GM19328 (cell line): ENCODE measurements at regions not wholly inside any gene's neighbourhood (a gene's known extent, or its start where the extent isn't known, plus 50 kb on each side); places are given as distances from the start of the nearest gene placed in this dataset.

Experiments used
- ATAC-seq: cut with Tn5 transposase; IDR thresholded peaks from one replicate; pipeline ENCODE4 v1.9.1; 2021; ENCODE audit warnings: mild to moderate bottlenecking, moderate library complexity; ENCODE audit not compliant: unreplicated experiment

DNA sequence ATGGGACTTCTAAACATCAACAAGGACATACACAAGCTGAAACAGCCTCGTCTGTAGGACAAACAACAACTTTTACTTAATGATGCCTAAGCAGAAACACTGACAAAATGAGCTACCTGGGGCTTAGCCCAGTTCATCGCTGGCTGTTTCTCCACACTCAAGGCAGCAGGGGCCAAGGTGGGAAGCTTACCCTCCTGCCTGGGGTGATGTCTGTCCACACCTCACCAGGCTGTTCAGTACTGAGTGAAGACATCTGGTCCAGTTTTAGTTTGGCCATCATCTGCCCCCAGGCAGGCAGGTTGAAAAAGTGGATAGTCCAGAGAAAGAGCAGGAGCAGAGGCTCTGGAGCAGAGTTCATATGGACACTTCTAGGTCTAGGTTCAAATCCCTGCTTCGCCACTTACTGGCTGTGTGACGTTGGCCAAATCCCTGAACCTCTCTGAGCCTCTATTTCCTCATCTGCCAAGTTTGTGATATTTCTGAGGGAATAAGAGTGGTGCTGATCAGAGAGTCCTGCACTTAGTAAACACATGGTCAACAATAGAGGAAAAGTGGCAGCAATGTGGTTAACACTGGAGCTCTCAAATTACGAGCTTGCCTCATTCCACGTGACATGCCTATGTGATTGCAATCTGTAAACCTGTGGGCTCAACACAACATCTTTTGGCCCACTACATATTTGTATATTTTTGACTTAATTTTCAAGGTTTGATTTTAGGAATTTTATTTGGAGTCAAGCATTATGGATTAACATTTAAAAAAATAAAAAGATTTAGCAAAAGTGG, 720.1 kb upstream of the TMEM132C start:
- ATAC-seq = no peak

DNA sequence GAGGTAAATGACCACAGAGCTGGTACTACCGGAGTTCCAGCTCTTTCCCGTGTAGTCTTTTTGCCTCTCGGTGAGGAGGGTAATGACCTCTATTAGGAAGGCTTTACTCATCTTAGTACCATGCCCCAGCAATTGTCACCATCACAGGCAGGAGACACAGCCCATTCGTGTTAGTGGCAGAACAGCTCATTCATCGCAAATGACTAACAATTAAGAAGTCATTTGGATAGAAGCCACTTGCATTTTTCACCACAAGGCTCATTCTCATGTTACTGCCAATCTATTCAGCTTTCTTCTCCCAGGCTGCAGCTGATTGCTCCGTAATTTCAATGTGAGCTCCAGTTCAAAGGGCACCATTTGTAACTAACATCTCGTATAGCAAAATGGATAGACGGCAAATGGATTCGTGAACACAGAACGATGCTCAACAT, 718.8 kb upstream of the TMEM132C start:
- ATAC-seq = no peak

DNA sequence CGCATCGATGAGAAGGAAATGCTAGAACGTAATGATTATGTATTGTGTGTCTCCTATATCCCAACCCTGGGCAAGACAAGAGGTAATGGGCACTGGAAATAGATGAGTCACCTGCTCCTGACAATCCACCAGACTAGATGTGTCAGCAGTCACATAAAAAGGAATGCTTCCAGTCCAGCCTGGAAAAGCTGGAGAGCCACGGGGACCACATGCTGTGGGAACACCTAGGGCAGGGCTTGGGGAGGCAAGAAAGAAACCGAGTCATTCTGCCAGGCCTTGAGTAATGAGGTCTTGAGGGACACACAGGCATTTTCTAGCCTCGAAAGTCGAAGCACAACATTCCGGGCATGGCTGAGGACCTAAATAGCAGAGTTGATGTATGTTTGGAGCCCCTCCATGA, 716.7 kb upstream of the TMEM132C start:
- no peak for ATAC-seq

DNA sequence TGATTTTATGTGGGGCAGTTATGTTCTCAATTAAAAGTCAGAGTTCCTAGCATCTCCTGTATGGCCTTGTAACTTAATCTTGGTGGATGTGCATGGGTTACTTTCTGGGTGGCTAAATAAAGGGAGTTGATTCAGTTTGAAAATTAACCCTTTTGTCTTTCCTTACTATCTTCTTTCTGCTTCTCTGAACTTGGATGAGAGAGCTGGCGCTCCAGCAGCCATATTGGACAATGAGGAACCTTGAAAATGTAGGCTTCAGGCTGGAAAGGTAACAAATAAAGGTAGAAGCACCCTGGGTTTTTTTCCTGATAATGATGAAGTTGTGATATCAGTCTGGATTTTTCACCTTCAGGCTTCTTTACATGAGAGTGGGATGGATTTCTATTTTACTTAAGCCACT, 714.1 kb upstream of the TMEM132C start:
- ATAC-seq = no peak

DNA sequence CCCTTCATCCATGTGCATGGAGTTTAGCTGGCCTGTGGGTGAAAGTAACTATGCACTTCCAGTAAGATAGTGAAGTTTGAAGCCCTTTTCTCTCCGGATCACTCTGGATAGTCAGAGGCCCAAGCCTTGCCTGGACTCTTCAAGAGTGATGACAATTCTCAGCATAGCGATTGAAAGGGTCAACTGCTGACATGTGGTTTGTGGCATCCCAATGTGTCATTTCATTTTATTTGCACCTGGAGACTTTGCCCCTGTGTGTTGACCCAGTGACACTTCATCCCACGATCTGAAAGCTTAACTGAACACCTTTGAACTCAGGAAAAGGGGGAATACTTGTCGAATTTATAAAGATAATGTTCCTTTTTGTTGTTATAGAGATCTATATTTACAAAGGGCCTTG, 711.9 kb upstream of the TMEM132C start:
- no peak for ATAC-seq

DNA sequence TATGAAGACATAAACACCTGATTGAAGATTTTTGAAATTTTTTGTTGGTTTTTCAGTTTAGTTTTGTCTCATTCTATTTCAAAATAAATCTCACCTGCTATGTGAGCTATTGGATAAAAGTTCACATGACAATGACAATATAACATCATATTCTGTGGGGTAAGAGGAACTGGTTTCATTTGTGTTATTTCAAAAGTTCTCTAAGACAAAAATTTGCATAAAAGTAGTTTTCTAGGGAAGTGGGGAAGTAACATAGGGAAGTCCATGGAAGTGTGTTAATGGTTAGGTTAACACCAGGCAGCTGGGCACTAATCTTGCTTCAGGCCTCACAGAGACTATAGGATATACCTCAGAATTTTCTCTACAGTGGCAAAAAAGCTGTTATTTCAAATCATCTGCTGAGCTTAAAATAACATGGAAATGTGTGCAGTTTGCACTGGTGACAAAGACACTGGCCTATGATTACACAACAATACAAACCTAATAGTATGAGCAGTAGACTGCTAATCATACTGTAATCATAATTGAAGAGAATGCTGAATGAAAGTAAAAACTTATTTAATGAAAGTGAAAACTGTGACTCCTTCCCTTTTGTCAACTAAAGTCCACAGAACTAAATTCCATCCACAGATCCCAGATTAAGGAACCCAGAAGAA, 710.6 kb upstream of the TMEM132C start:
- no peak for ATAC-seq

DNA sequence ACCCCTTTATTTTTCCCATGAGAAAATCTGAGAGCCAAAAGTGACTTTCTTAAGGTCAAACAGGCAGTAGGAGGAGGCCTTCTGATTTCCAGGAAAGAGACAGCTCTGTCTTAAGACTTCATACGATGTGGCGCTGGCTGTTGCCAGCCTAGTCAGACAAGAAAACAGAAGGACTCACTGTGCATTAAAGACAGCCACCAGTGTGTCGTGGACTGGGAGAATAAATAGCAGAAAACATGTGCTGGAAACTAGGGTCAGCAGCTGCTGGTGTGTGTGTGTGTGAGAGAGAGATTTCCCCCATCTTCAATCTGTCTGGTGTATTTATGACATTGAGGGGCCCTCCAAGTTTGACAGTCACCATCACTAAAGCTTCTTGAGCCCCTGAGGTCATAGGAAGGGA, 708.6 kb upstream of the TMEM132C start:
- no peak for ATAC-seq

DNA sequence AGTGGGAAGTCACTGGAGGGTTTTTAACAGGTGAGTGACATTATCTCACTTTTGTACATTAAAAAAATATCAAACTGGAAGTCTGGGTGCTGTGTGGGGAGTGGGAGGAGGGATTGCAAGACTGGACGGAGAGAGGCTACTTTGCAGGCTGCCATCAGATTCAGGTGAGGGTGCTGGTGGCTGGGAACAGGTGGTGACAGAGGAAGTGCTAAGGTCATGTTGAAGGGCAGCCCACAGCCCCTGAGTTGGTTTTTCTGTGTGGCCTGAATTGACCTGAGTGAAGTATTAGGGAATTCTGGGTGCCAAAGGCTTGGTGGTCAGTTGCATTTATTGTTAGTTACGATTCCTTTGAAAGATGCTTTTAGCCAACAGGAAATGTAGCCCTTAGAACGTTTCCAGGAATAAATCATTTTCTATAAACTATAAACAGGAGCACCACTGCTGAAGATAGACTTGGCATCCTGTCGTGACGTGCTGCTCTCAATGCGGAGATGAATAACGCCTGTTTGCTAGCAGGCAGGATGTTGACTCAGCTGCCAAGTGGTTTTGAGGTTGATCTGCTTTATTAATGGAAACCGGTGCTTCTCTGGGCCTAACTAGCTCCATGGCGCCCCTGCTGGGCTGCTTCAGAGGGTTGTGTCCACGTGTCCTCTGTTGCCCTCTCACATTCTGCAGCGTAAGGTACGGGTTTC, 707.5 kb upstream of the TMEM132C start:
- no peak for ATAC-seq

DNA sequence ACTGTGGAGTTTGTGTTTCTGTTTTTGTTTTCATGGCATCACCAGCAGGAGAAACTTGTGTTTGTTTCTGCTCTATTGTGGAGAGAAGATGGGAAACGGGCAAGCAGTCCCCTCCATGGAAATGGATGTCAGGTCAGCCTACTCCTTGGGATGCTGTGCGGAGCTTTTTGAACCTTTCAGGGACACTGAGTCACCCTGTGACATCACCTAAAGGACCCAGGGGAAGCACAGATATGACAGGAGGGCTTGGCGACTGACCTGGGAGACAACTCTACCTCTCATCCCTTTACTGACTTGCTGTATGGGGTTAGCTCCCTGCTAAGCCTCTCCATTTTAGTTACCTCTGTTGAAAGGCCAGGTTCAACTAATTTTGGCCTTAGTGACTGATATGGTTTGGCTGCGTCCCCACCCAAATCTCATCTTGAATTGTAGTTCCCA, 706.9 kb upstream of the TMEM132C start:
- ATAC-seq = no peak

DNA sequence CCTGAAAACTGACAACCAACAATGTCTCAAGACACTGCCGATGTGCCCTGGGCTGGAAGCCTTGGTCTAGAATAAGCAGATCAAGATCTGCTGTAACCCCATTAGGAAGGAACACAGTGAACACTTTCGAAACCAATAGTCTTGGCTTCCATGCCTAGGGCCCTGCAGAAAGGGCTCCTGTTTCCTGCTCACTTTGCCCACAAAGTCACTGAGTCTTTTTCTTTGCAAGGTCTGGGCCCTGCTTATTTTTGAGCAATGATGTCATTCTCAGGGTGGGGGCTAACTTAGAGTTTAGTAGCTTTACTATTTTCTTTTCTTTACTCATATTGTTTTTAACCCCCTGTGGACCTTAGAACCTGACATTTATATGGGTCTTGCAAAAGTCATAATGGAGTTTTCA, 704.2 kb upstream of the TMEM132C start:
- no peak for ATAC-seq

DNA sequence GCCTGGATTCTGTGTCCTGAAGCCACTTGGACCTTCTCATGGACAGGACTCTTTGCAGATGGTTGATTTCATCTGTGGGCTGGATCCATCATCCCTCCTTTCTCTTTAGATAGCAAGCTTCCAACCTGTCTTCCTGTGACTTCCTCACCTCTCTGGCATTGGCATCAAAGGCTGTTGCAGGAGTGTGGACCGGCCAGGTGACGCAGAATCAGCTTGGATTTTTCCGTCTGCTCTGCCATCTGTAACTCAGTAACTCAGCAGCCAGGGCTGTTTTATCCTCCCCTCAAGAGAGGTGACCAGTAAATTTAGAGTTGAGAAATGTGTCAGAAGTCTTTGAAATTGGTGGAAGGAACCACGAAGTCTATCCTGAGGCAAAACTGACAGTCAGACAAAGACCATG, 701.7 kb upstream of the TMEM132C start:
- ATAC-seq = no peak

DNA sequence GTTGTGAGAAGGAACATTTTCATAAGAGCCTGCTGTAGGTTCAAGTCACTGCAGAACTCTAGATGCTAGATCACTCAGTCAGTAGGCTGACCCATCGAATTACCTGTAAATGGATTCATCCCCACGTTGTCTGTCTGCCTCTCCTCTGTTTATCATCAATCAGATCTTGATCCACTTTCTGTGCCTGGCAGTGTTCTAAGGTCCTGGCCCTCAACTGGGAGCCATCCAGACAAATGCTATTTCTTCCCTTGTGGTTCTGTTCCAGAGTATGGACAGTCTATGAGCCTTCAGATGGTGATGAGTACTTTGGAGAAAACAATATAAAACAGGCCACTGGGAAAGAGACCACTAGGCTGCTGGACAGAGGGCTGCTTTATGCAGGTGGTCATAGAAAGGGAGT, 699.4 kb upstream of the TMEM132C start:
- no peak for ATAC-seq

DNA sequence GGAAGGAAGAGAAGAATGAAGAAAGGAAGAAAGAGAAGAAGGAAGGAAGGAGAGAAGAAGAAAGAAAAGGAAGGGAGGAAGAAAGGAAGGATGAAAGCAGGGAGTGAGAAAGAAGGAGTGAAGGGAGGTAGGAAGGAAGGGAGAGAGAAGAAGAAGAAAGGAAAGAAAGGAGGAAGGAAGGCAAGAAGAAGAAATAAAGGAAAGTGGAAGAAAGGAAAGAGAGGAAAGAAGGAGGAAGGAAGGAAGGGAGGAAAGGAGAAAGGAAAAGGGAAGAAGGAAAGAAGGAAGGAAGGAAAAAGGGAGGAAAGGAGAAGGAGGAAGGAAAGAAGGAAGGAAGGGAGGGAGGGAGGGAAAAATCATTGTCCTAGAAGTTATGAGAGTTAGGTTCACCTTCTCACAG, 696.6 kb upstream of the TMEM132C start:
- ATAC-seq = no peak

DNA sequence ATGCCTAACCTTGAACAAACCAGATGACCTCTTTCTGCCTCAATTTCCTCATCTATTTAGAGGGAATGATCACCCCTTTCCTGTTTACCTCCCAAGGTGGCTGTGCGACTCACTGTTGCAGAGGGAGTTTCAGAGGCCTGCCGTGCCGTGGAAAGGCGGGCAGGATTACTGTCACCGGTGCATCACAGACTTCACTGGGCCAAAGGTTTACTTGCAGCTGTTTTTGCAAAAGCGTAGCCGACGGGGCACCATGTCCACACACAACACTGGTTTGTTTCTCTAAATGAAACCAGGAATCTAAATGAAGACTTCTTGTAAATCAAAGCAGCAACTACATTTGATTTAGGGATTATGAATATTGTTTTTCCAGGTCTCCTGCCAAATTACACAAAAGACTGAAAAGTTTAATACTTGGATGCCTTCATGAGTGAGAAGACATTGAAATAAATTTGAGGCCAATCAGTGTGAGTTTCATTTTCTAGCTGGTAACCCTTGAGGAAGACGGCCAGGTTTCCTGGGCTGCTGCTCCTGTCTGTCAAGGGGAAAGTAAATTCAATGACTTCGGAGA, 696.1 kb upstream of the TMEM132C start:
- ATAC-seq = no peak

DNA sequence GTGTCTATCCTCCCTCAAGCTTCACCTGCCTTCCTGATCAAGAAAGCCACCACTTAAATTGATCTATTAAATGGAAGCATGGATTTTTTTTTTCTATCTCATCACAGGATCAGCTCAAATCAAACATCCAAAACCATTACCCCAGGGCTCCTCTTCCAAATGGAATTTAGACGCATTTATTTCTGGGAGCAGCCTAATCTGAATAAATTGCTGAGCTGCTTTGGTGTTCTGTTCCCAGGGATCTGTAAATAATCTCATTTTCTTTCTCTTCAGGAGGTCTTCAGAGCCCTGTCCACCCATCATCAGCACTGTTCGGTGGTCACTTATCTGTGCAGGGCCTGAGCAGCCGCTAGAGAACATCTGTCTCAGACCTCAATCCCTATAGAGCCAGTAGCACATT, 695.4 kb upstream of the TMEM132C start:
- ATAC-seq = no peak

DNA sequence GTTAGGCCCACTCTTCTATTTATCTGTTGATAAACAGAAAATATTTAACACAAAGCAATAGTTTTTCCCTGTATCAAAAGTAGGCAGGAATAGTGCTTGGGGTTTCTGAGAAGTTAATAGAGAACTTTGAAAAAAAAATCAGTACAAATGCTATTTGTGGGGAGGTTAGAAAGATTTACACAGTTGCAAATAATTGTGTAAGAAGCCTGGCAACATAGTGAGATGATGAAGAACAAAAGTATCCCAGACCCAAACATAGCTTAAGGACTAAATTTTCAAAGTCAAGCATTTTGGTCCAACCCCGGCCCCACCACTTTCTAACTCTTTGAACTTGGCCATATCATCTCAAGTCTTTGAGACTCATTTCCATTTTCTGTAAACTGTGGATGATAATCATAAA, 687.5 kb upstream of the TMEM132C start:
- no peak for ATAC-seq

DNA sequence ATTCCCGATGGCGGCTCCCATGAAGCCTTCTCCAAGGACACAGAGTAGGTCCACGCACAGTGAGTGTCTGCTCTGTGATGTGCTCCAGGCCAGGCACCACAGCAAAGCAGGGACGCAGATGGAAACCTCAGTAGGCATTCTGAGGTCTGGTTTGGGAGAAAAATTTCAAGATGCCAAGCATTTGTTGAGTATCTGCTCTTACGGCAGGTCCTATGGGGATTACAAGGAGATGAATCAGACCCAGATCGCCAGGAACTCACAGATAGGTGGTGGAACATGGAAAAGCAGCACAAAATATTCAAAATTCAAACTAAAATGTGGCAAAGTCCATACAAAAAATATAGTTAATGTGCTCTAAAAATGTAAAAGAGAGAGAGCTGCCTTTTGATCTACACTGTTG, 684.9 kb upstream of the TMEM132C start:
- no peak for ATAC-seq

DNA sequence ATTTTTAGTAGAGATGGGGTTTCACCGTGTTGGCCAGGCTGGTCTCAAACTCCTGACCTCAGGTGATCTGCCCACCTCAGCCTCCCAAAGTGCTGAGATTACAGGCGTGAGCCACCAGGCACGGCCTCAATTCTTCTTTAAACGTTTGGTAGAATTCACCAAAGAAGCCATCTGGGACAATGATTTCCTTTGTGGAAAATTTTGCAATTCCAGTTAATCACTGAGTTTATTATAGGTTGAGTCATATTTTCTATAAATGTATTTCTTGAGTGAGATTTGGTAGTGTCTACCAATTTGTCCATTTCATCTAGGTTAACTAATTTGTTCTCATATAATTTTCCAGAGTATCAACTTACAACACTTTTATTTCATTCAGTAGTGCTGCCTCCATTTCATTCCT, 683.9 kb upstream of the TMEM132C start:
- no peak for ATAC-seq

DNA sequence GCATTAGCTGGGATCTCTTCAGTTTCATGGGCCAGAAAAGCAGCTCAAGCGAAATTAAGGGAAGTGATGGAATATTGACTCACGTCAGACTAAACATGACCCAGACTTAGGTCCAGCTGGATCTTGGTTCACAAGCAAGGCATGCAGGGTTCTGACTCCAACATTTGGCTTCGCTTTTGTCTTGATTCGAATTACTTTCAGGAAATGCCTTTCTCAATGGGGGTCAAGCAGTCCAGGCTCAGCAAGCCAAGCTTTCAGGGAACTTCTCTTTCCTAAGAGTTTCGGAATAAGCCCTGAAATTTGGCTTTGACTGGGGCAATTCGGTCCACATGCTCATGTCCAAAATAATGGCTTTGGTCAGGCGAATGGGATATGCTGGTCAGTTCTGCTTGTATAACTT, 678.7 kb upstream of the TMEM132C start:
- no peak for ATAC-seq

DNA sequence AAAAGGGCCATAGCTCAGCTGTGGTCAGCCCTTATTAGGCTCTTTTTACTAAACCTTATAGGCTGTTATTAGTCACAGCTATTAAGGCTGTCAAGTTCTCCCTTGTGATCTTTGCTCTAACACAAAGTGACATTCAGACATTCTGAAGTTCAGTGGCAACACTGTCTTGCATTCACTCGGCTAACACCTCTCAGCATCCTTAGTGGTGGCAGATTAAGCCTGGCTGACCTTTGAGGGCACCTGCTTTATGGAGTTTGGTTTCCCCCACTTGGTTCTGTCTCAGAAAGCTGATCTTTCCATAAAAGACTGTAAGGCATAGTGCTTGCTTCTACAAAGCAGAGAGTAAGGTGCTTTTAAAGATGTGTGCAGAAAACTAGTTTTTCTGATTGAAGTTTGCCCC, 677.4 kb upstream of the TMEM132C start:
- no peak for ATAC-seq

DNA sequence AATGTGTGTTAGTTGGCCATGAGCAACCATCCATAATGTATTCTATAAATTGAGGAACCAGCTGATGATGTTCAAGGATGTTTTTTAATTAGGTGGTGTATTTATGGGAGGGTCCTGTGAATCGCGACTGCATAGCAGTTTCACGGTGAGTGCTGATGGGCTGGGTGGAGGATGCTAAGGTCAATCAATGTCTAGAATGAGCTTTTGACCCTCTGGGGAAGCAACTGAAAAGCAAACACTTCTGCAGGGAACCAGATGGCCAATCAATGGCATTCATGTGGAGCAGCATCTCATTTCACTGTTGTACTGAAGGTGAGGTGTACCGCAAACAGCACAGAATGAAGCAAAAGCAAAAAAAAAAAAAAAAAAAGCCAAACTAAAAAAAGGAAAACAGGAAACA, 676.1 kb upstream of the TMEM132C start:
- no peak for ATAC-seq

DNA sequence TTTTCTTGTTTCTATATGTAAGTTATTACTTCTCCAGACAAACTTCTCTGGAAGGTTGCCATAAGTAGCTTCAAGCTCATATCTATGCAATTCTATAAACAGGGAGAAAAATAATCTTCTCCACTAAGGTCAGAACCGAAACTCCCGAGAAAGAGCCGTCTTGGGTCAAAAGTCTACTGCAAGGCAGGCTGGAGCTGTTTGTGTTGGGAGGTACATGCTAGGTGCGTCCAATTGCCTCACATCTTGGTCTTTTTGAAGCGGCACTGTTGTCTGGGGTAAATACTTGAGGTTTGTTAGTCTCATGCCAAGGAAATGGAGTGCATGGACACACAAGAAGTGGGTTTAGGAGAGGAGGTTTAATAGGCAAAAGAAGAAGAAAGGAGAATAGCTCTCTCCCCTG, 674.7 kb upstream of the TMEM132C start:
- ATAC-seq = no peak
